ENCODE measurements at regions not wholly inside any gene's neighbourhood (a gene's known extent, or its start where the extent isn't known, plus 50 kb on each side); places are given as distances from the start of the nearest gene placed in this dataset.

- no peaks in the 10 kb centered on the region for H3K4me1 ChIP-seq (replicated peaks in 1 of 2; ENCODE audit: control insufficient read depth in 2 of 2, insufficient read depth in 2 of 2, low read length in 2 of 2)
- no peak overlapping the region for H3K4me3 ChIP-seq
- DNase-seq (ENCODE audit: extremely low read depth in 1 of 4, low spot score in 3 of 4) = no peak
- H3K9me1 ChIP-seq (ENCODE audit: control insufficient read depth, insufficient read depth, low read length) = no peaks in the 10 kb centered on the region
- H3K36me3 ChIP-seq (ENCODE audit: control insufficient read depth, insufficient read depth, low read length) = no peaks in the 10 kb centered on the region
- H2AFZ ChIP-seq (ENCODE audit: low read depth, low read length) = no peak overlapping the region
- ATAC-seq = no peak
- BruUV-seq (replicated peaks) = no TSS peak
- CTCF ChIA-PET (ENCODE audit: low intra/inter-chr PET ratio) = no interaction called here
- H3K79me2 ChIP-seq (ENCODE audit: control insufficient read depth, insufficient read depth, low read length) = no peaks in the 10 kb centered on the region
- in situ Hi-C loops (cut with MboI) = no loop called here
- no peaks in the 10 kb centered on the region for H4K20me1 ChIP-seq (replicated peaks; ENCODE audit: control insufficient read depth, insufficient read depth, low read length)
- H3K9me3 ChIP-seq (replicated peaks; ENCODE audit: control insufficient read depth, insufficient read depth, low read depth, low read length) = no peaks in the 10 kb centered on the region
- intact Hi-C loops (cut with micrococcal nuclease) = no loop called here
- H3K9ac ChIP-seq (ENCODE audit: insufficient read depth in 1 of 2, low read depth in 2 of 2, low read length in 2 of 2) = no peak overlapping the region
- no peaks in the 10 kb centered on the region for H3K27me3 ChIP-seq (ENCODE audit: control insufficient read depth in 2 of 2, insufficient read depth in 2 of 2, low read length in 2 of 2)
- no peak for FAIRE-seq
- POLR2A ChIA-PET = no interaction called here
- H3K4me2 ChIP-seq (ENCODE audit: insufficient read depth, low read length) = no peak overlapping the region
- H3K27ac ChIP-seq (ENCODE audit: extremely low read depth, low read depth, low read length) = no peak overlapping the region
- TF ChIP-seq PCBP1 (IDR thresholded peaks at IDR 0.05; ENCODE audit: low read depth, low read length, poor library complexity, severe bottlenecking) = no peak
- no peak for TF ChIP-seq CBFB (CRISPR knock-in tag; IDR thresholded peaks at IDR 0.05)
- no peak for TF ChIP-seq RBM17 (IDR thresholded peaks at IDR 0.05; ENCODE audit: borderline replicate concordance, low read depth, low read length)
- no peak for TF ChIP-seq ZNF76 (CRISPR knock-in tag; IDR thresholded peaks at IDR 0.05; ENCODE audit: borderline replicate concordance)
- no peak for TF ChIP-seq MYC (IDR thresholded peaks at IDR 0.05; ENCODE audit: low read depth, low read length)
- TF ChIP-seq MYC (CRISPR knock-in tag; IDR thresholded peaks at IDR 0.05; ENCODE audit: borderline replicate concordance, low read depth) = no peak
- TF ChIP-seq, protein P1, sequence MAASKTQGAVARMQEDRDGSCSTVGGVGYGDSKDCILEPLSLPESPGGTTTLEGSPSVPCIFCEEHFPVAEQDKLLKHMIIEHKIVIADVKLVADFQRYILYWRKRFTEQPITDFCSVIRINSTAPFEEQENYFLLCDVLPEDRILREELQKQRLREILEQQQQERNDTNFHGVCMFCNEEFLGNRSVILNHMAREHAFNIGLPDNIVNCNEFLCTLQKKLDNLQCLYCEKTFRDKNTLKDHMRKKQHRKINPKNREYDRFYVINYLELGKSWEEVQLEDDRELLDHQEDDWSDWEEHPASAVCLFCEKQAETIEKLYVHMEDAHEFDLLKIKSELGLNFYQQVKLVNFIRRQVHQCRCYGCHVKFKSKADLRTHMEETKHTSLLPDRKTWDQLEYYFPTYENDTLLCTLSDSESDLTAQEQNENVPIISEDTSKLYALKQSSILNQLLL (CRISPR knock-in tag; IDR thresholded peaks at IDR 0.05; ENCODE audit: borderline replicate concordance) = no peak
- TF ChIP-seq EP300 (IDR thresholded peaks at IDR 0.05; ENCODE audit: low read length) = no peak
- TF ChIP-seq CREM (IDR thresholded peaks at IDR 0.05; ENCODE audit: low read depth) = no peak
- no peak for TF ChIP-seq SOX6 (IDR thresholded peaks at IDR 0.05)
- TF ChIP-seq TCF7L2 (IDR thresholded peaks at IDR 0.05; ENCODE audit: low read depth, low read length) = no peak
- no peak for TF ChIP-seq ZZZ3 (IDR thresholded peaks at IDR 0.05)
Measured at GRCh38 chrX:118231464-118231863, 114.4 kb upstream of the WDR44 start.
